HG03520 (cell line): ENCODE measurements at regions not wholly inside any gene's neighbourhood (a gene's known extent, or its start where the extent isn't known, plus 50 kb on each side); places are given as distances from the start of the nearest gene placed in this dataset.

Experiments used
- ATAC-seq: cut with Tn5 transposase; IDR thresholded peaks from one replicate; pipeline ENCODE4 v1.9.1; 2021; ENCODE audit warnings: mild to moderate bottlenecking, moderate library complexity; ENCODE audit not compliant: unreplicated experiment

GRCh38 chr2:133836691-133837345 lies 268.6 kb upstream of the NCKAP5 start:
- ATAC-seq = no peak

GRCh38 chr2:133837441-133838094 lies 269.3 kb upstream of the NCKAP5 start:
- no peak for ATAC-seq

GRCh38 chr2:133838642-133839365 lies 270.5 kb upstream of the NCKAP5 start:
- no peak for ATAC-seq

- no peak for ATAC-seq
Measured at GRCh38 chr2:133839677-133840076, 271.4 kb upstream of the NCKAP5 start.

GRCh38 chr2:133840761-133841160 lies 272.5 kb upstream of the NCKAP5 start:
- ATAC-seq = no peak

- ATAC-seq = no peak
Measured at GRCh38 chr2:133841900-133842299, 273.6 kb upstream of the NCKAP5 start.

GRCh38 chr2:133842446-133842845 lies 274.2 kb upstream of the NCKAP5 start:
- no peak for ATAC-seq

- no peak for ATAC-seq
Measured at GRCh38 chr2:133843091-133843490, 274.8 kb upstream of the NCKAP5 start.

- ATAC-seq = no peak
Measured at GRCh38 chr2:133843551-133843950, 275.3 kb upstream of the NCKAP5 start.

- peak; percentile 85 for ATAC-seq
Measured at GRCh38 chr2:133844214-133844892, 276.1 kb upstream of the NCKAP5 start.

GRCh38 chr2:133846476-133846875 lies 278.2 kb upstream of the NCKAP5 start:
- no peak for ATAC-seq

GRCh38 chr2:133847591-133847990 lies 279.3 kb upstream of the NCKAP5 start:
- ATAC-seq = no peak

GRCh38 chr2:133848111-133848649 lies 279.9 kb upstream of the NCKAP5 start:
- ATAC-seq = no peak

GRCh38 chr2:133849341-133849740 lies 281.1 kb upstream of the NCKAP5 start:
- ATAC-seq = no peak

- ATAC-seq = no peak
Measured at GRCh38 chr2:133854603-133855200, 286.4 kb upstream of the NCKAP5 start.

GRCh38 chr2:133855526-133855925 lies 287.3 kb upstream of the NCKAP5 start:
- no peak for ATAC-seq

- ATAC-seq = no peak
Measured at GRCh38 chr2:133856678-133857077, 288.4 kb upstream of the NCKAP5 start.

- ATAC-seq = no peak
Measured at GRCh38 chr2:133859578-133859977, 291.3 kb upstream of the NCKAP5 start.

- ATAC-seq = no peak
Measured at GRCh38 chr2:133862400-133862977, 294.2 kb upstream of the NCKAP5 start.

GRCh38 chr2:133863106-133863800 lies 295.0 kb upstream of the NCKAP5 start:
- ATAC-seq = no peak
